ENCODE measurements at regions not wholly inside any gene's neighbourhood (a gene's known extent, or its start where the extent isn't known, plus 50 kb on each side); places are given as distances from the start of the nearest gene placed in this dataset.

- 0% methylated on average over 1 of the region's 1 CpG for WGBS (ENCODE audit: insufficient coverage, low coverage, missing lambda C conversion rate)
- CTCF ChIA-PET (ENCODE audit: low intra/inter-chr PET ratio), result no interaction called here
These were observed 512.3 kb upstream of the MDFIC2 start for GRCh38 chr3:70824773-70825172.

GRCh38 chr3:70824078-70824477 is 511.6 kb upstream of the MDFIC2 start:
- Histone ChIP-seq H3K4me3 (no peak overlapping the region), H3K4me1 (replicated peaks in 1 of 2; ENCODE audit: control insufficient read depth in 2 of 2, insufficient read depth in 2 of 2, low read length in 2 of 2) (no peaks in the 10 kb centered on the region), H3K36me3 (ENCODE audit: control insufficient read depth, insufficient read depth, low read length) (no peaks in the 10 kb centered on the region), H3K9me1 (ENCODE audit: control insufficient read depth, insufficient read depth, low read length) (no peaks in the 10 kb centered on the region), H3K9me3 (replicated peaks; ENCODE audit: control insufficient read depth, insufficient read depth, low read depth, low read length) (no peaks in the 10 kb centered on the region), H2AFZ (ENCODE audit: low read depth, low read length) (no peak overlapping the region), H3K4me2 (ENCODE audit: insufficient read depth, low read length) (no peak overlapping the region), H4K20me1 (replicated peaks; ENCODE audit: control insufficient read depth, insufficient read depth, low read length) (no peaks in the 10 kb centered on the region), H3K27me3 (ENCODE audit: control insufficient read depth in 2 of 2, insufficient read depth in 2 of 2, low read length in 2 of 2) (no peaks in the 10 kb centered on the region; a peak in 2 of 5 replicates), H3K27ac (ENCODE audit: extremely low read depth, low read depth, low read length) (no peak overlapping the region), H3K9ac (ENCODE audit: insufficient read depth in 1 of 2, low read depth in 2 of 2, low read length in 2 of 2) (no peak overlapping the region), H3K79me2 (ENCODE audit: control insufficient read depth, insufficient read depth, low read length) (no peaks in the 10 kb centered on the region)
- BruUV-seq (replicated peaks), result no TSS peak
- intact Hi-C loops (cut with micrococcal nuclease), result no loop called here
- DNase-seq (ENCODE audit: extremely low read depth in 1 of 4, low spot score in 3 of 4) (no peak), FAIRE-seq (no peak), ATAC-seq (no peak)
- ChIA-PET CTCF (ENCODE audit: low intra/inter-chr PET ratio) (no interaction called here), POLR2A (no interaction called here)
- in situ Hi-C loops (cut with MboI), result no loop called here
- WGBS (ENCODE audit: insufficient coverage, low coverage, missing lambda C conversion rate), result 0% methylated on average over 2 of the region's 2 CpGs
- TF ChIP-seq HMG20A (CRISPR knock-in tag; conservative IDR thresholded peaks at IDR 0.05) (no peak), ZNF778 (CRISPR knock-in tag; IDR thresholded peaks at IDR 0.05) (no peak), LEF1 (IDR thresholded peaks at IDR 0.05) (no peak), PHF8 (IDR thresholded peaks at IDR 0.05; ENCODE audit: borderline replicate concordance, low read length) (no peak), HDGF (IDR thresholded peaks at IDR 0.05) (no peak), KDM2B (CRISPR knock-in tag; IDR thresholded peaks at IDR 0.05) (no peak), CEBPZ (IDR thresholded peaks at IDR 0.05; ENCODE audit: borderline replicate concordance, low read depth, low read length) (no peak), SLC30A9 (CRISPR knock-in tag; IDR thresholded peaks at IDR 0.05) (no peak), HLTF (IDR thresholded peaks at IDR 0.05) (no peak), ZNF124 (CRISPR knock-in tag; IDR thresholded peaks at IDR 0.05) (no peak)

More at GRCh38 chr3:70824773-70825172, 512.3 kb upstream of the MDFIC2 start:
- TF ChIP-seq HMG20B (CRISPR knock-in tag; IDR thresholded peaks at IDR 0.05) (no peak), NEUROD1 (IDR thresholded peaks at IDR 0.05; ENCODE audit: borderline replicate concordance, low read depth, low read length, partially characterized antibody) (no peak), ZNF586 (CRISPR knock-in tag; conservative IDR thresholded peaks at IDR 0.05) (no peak), ZNF347 (CRISPR knock-in tag; IDR thresholded peaks at IDR 0.05; ENCODE audit: low read depth) (no peak), ZBTB1 (CRISPR knock-in tag; IDR thresholded peaks at IDR 0.05; ENCODE audit: borderline replicate concordance, low read depth) (no peak), MYNN (IDR thresholded peaks at IDR 0.05) (no peak), MYNN (CRISPR knock-in tag; IDR thresholded peaks at IDR 0.05) (no peak), THAP7 (CRISPR knock-in tag; IDR thresholded peaks at IDR 0.05) (no peak), ELF1 (tag; IDR thresholded peaks at IDR 0.05) (no peak)
- no peak overlapping the region for H3K9ac ChIP-seq (ENCODE audit: insufficient read depth in 1 of 2, low read depth in 2 of 2, low read length in 2 of 2)
- BruUV-seq (replicated peaks), result no TSS peak
- H3K4me1 ChIP-seq (replicated peaks in 1 of 2; ENCODE audit: control insufficient read depth in 2 of 2, insufficient read depth in 2 of 2, low read length in 2 of 2), result no peaks in the 10 kb centered on the region
- no peak overlapping the region for H3K4me3 ChIP-seq
- H3K27ac ChIP-seq (ENCODE audit: extremely low read depth, low read depth, low read length), result no peak overlapping the region
- POLR2A ChIA-PET, result no interaction called here
- no peak for DNase-seq (ENCODE audit: extremely low read depth in 1 of 4, low spot score in 3 of 4)
- H3K79me2 ChIP-seq (ENCODE audit: control insufficient read depth, insufficient read depth, low read length), result no peaks in the 10 kb centered on the region
- H4K20me1 ChIP-seq (replicated peaks; ENCODE audit: control insufficient read depth, insufficient read depth, low read length), result no peaks in the 10 kb centered on the region
- no peak overlapping the region for H2AFZ ChIP-seq (ENCODE audit: low read depth, low read length)
- in situ Hi-C loops (cut with MboI), result no loop called here
- ATAC-seq, result no peak
- H3K9me1 ChIP-seq (ENCODE audit: control insufficient read depth, insufficient read depth, low read length), result no peaks in the 10 kb centered on the region
- no peak overlapping the region for H3K4me2 ChIP-seq (ENCODE audit: insufficient read depth, low read length)
- no peaks in the 10 kb centered on the region for H3K9me3 ChIP-seq (replicated peaks; ENCODE audit: control insufficient read depth, insufficient read depth, low read depth, low read length)
- FAIRE-seq, result no peak
- intact Hi-C loops (cut with micrococcal nuclease), result no loop called here
- H3K27me3 ChIP-seq (ENCODE audit: control insufficient read depth in 2 of 2, insufficient read depth in 2 of 2, low read length in 2 of 2), result no peaks in the 10 kb centered on the region; a peak in 1 of 5 replicates
- H3K36me3 ChIP-seq (ENCODE audit: control insufficient read depth, insufficient read depth, low read length), result no peaks in the 10 kb centered on the region
